GM12874 (cell line): ENCODE measurements at regions not wholly inside any gene's neighbourhood (a gene's known extent, or its start where the extent isn't known, plus 50 kb on each side); places are given as distances from the start of the nearest gene placed in this dataset.

Experiments
- CTCF ChIP-seq: IDR thresholded peaks from 2 replicates; pipeline ENCODE4 v1.5.1; 2011; ENCODE audit warnings: low read depth, mild to moderate bottlenecking, control low read depth, low read length, moderate library complexity; ENCODE audit not compliant: insufficient read depth

GRCh38 chr12:66919466-66919865 lies 240.6 kb upstream of the GRIP1 start:
- TF ChIP-seq CTCF: no peak

- TF ChIP-seq CTCF: no peak
Observed at GRCh38 chr12:66920205-66920604, 241.3 kb upstream of the GRIP1 start.

- no peak for TF ChIP-seq CTCF
Observed at GRCh38 chr12:66921151-66921550, 242.3 kb upstream of the GRIP1 start.

GRCh38 chr12:66925083-66925482 lies 246.2 kb upstream of the GRIP1 start:
- no peak for TF ChIP-seq CTCF

GRCh38 chr12:66929121-66929520 lies 250.2 kb upstream of the GRIP1 start:
- no peak for TF ChIP-seq CTCF

GRCh38 chr12:66931091-66931490 lies 252.2 kb upstream of the GRIP1 start:
- no peak for TF ChIP-seq CTCF

- no peak for TF ChIP-seq CTCF
Observed at GRCh38 chr12:66932126-66932525, 253.2 kb upstream of the GRIP1 start.
